ENCODE measurements at regions not wholly inside any gene's neighbourhood (a gene's known extent, or its start where the extent isn't known, plus 50 kb on each side); places are given as distances from the start of the nearest gene placed in this dataset.

GRCh38 chr1:217196616-217197015 lies 434.3 kb downstream of the GPATCH2 start:
- no peak for DNase-seq

- no peak for DNase-seq
Measured at GRCh38 chr1:217193151-217193550, 437.7 kb downstream of the GPATCH2 start.

DNA sequence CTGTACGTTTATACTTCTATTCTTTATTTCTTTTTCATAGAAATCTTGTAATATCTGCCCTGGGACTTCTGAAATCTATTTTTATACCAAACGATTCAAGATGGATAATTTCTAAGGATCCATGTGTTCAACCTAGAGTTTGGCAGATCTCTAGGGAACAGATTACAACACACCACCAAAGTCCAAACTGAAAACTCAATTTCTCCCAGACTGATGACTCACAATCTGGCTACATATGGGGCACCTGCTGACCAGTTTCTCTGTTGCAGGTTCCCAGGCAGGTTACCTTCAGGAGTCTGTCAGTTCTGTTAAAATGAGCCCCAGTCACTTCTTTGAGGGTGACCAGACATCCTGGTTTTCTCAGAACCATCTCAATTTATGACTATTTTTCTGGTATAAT lies 439.4 kb downstream of the GPATCH2 start:
- no peak for DNase-seq

DNA sequence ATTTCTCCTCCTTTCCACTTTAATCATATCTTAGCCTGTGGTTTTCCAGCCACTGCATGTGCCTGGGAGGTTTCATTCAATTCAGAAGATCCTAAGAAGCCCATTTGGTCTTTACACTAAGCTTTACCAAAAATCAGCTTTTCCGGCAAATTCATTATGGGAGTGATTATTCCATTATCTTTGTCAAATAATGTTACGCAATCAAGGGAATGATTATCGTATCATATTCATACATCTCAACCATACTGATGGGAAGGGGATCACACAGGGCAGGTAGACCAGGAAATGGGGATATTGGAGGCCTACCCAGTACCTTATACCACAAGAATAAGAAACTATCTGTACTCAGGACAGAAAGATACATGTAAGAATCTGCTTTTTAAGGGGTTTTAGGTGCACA lies 440.5 kb downstream of the GPATCH2 start:
- DNase-seq, result no peak

DNA sequence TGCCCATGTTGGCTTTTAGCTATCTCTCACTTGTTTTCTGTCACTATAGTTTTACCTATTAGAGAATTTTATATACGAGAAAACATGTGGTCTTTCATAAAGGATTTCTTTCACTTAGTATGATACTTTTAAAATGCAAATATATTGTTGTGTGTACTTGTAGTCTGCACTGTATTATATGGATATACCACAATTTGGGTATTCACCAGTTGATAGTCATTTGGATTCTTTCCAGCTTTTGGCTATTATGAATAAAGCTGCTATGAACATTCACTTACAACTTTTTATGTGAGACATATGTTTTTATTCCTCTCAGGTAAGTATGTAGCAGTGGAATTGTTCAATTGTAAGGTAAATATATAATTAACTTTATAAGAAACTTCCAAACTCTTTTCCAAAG lies 441.5 kb downstream of the GPATCH2 start:
- DNase-seq, result no peak

DNA sequence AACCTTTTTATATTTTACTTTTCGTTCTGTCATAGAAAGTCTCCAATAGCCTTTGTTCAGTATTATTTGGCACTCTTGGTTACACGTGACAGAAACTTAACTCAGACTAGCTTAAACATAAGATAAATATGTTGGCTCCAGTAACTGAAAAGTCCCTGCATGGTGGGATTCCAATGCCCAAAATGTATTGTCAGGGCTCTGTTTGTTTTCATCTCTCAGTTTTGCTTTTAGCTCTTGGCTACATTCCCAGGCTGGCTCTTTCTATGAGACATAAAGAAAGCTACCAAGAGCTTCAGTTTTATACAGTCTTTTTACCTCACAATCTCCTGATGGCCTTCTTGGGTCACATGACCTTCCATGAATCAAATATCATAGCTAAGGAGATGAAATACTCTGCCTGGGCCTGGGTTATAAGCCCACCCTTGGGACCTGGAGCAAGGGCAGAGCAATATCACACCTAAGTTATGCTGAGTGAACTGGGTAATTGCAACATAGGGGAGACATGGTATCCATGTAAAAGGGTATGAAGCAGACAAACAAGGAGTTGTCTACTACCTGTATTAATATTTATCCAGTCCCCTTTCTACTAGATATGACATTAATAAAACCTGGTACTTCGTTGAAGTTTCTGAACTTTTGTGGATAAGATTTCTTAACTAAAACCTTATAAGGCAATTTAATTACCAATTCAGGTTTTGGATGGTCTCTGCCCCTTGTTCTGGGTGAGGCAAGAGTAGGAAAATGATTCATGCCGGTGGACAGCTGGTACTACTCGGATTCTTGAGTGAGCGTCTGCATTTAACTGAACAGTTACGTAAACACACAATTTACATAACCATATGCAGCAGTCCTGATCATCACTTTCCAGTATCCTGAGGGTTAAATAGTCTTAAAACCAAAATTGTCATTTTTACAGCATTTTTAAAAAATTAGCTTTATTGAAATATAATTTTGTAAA lies 442.3 kb downstream of the GPATCH2 start:
- DNase-seq, result no peak

DNA sequence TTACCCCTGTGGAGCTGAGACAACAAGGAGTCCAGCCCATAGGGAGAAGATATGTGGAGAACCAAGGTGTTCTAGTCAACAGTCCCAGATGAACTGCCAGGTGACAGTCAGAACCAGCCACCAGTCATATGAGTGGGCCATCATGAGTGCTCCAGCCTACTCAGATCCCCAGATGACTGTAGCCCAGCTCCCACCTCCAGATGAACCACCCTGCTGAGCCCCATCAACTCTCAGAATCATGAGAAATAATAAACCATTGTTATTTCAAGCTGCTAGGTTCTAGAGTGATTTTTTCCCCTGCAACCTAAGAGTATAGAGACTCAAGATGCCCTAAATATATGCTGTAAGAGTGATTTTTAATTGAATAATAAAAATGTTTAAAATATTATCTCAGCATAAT lies 444.2 kb downstream of the GPATCH2 start:
- no peak for DNase-seq

GRCh38 chr1:217184854-217185253 lies 446.0 kb downstream of the GPATCH2 start:
- DNase-seq, result no peak

DNA sequence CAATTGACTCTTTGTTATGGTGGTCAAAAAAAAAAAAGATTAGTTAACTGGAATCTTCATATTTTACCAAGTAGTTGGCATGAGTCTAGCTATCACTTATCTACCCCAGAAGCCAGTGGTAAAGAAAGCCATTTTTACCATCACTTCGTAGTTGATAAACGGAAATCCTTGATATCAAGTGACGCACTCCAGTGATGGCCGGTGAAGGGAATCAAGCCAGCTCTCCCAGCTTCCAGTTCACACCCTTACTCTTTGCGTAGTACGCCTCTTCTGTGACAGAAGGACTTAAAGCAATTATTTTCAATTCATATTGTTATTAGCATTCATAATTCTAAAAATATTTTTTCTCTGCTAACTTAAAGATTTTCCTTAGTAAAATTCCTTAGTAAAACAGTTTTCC lies 447.9 kb downstream of the GPATCH2 start:
- DNase-seq, result no peak

DNA sequence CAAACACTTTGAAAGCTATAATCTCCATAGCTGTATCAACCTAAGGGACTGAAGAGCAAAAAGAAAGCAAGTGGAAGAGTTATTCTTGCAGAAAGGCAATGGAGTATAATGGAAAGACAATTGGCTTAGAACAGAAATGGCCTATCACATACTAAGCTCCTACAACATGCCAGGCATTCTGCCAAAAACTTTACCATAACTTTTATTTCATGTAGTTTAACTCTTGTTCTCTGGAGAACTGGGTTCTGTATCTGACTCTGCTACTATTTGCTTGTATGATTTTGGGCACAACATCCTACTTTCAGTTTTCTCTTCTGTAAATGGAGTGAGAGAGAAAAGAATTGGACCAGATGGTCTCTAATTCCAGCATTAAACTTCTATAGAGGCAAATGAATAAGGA lies 449.1 kb downstream of the GPATCH2 start:
- no peak for DNase-seq

DNA sequence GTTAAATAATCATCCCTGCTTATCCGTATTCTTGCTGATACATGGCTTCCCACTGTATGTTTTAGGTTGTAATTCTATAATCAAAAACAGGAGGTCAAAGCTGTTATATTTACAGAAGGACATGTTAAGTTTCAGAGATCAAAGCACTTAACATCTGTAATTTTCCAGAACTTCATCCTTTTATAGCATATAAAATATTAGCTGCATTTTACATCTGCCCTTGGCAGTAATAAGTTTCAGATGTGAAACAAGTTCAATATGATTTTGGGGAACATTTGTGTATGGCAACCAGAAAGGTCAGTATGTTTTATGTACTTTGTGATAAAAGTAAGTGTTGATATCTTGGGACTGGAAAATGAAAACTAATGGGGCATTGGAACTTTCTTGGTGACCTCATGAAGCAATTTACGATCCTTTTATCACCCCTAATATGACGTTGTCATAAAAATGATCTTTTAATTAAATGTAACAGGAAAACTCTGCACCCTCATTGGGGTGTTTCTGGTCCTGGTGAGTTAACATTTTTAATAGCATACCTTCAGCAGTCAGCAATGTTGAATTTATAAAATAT lies 449.6 kb downstream of the GPATCH2 start:
- DNase-seq, result no peak

GRCh38 chr1:217180443-217180842 lies 450.4 kb downstream of the GPATCH2 start:
- no peak for DNase-seq

- DNase-seq, result no peak
Measured at GRCh38 chr1:217164403-217164802, 441.2 kb upstream of the ESRRG start.

- DNase-seq, result no peak
Measured at GRCh38 chr1:217153361-217153760, 430.1 kb upstream of the ESRRG start.

- no peak for DNase-seq
Measured at GRCh38 chr1:217150366-217150765, 427.1 kb upstream of the ESRRG start.

- no peak for DNase-seq
Measured at GRCh38 chr1:217149791-217150190, 426.6 kb upstream of the ESRRG start.

GRCh38 chr1:217141711-217142110 lies 418.5 kb upstream of the ESRRG start:
- DNase-seq, result no peak

DNA sequence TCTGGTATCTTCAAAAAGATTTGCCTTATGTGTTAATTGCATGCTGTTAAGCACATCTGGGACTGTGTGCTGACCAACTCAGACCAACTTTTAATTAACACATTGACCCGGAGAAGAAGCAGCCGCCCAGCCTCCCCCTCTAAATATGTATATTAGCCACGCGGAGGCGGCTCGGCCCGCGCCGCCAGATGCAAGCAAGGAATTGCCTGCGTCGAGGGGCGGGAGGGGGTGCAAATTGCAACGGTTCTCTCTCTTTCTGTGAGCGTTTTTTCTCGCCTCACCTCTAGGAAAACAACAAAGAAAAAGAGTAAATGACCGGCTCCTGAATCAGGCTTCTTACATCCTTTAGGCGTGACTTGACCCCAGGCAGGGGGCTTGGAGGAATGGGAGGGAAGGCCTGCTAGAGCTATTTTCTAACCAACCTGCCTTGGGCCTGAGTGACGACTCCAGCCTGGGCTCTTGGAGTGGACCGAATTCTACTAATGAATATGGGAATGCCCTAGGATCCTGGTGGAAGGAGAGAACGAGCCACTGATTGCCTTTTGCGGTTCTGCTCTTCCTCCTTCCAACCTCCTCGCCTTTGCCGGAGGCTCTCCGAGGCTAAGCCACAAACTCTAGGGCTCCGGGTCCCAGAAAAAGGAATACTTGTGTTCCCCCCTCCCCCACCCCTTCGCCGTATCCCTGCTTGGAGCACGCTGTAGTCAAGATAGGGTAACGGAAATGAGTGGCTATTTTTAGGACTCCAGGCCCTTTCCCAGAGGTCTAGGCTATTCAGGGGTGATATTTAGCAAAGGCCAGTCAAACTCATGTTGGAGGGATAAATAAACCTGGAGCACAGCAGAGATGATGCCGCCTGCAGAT lies 417.0 kb upstream of the ESRRG start:
- no peak for DNase-seq

DNA sequence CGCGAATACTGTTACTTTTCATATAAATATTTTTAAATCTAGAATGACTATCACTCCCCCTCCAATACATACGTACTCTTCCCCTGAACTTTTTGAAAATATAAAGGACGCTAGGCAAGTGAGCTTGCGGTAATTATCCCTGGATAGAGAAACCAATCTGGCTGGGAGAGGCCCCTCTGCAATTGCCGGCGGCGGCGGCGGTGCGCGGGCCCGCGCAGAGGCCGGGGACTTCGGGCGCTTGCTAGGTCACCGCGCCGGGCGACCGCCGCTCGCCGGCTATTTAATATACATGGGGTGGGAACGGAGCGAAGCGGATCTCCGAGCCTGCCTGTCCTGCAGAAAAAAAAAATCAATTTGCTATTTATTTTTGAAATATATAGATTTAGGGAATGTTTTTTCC lies 416.3 kb upstream of the ESRRG start:
- DNase-seq, result no peak

DNA sequence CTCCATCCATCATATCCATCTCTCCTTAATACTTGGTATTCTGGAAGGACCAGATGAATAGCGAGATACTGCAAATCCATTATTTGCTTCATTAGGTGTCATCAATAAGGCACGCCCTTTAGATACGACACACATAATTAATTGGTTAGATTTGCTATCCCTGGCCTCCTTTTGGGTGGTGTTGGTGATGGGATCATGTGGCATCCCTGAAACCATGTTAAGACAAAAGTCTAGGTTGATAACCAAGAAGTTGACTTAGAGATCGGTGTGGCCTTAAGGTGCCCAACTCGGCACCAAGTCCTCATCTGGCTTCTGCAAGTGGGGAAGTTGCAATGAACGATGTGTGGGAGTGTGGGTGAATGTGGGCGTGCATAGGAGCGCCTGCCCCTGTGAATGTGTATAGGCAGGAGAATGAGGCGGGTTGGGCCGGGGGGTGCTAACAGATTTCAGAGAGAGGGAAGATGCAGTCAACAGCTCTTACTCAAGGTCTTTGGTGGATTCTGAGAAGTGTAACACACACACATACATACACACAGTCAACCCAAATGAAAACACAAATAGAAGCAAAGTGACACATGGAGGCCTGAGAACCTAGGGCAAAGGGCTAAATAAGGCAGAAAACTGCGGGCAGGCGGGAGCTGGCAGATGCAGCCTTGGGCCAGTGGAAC lies 415.7 kb upstream of the ESRRG start:
- DNase-seq, result no peak

DNA sequence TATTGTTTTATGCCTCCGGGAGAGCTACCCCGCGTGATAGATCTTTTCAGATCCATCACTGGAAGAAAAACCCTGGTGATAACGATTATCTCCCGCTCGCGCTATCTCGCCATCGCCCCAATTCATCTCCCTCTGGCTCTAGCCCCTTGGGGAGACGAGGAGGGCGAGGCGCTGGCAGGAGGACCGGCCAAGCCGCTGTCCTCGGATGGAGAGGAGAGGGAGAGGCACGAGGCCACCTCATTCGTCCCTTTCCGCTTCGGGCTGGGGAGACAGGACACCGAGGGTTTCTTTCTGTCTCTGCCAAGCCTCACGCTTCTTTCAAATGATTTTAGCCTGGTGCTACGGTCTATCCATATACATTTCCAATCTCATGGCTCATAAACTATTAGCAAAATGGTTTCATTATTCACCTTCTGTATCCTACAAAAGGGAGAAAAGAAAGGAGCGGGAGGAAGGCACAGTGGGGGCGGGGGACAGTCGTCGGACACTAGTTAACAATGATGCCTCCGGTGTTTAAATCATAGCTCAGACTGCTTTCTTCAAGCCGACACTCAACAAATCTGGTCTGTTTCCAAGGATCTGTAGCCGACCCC lies 415.0 kb upstream of the ESRRG start:
- no peak for DNase-seq

GRCh38 chr1:217137210-217137881 lies 414.1 kb upstream of the ESRRG start:
- no peak for DNase-seq
